ENCODE measurements at regions not wholly inside any gene's neighbourhood (a gene's known extent, or its start where the extent isn't known, plus 50 kb on each side); places are given as distances from the start of the nearest gene placed in this dataset.

DNA sequence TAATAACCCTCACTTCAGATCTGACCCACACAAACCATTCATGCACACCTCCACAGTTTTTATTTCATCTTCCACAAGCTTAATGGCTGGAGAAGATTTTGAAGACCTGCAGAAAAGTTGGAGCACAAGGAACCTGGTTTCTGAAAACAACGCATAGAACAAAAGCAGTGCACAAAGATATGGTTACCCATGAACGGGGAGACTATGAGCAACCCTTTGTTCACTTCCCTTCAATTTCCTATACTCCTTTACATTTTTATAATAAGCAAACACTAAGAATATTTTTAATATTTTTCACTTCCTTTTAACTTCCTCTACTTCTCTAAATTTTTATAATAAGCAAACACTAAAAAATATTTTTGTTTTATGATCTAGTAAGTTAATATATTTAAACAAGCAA, 103.5 kb upstream of the UBE2E2 start:
- Histone ChIP-seq H3K4me1 (no peaks in the 10 kb centered on the region), H3K27ac (no peak overlapping the region), H3K4me3 (no peak overlapping the region), H3K9me3 (no peaks in the 10 kb centered on the region), H3K36me3 (replicated peaks in 1 of 2; ENCODE audit: insufficient read depth in 1 of 2, low read depth in 2 of 2) (no peaks in the 10 kb centered on the region), H3K27me3 (no peaks in the 10 kb centered on the region)
- intact Hi-C loops (cut with DNase I) = no loop called here
- TF ChIP-seq POLR2A (IDR thresholded peaks at IDR 0.05) = no peak
- TF ChIP-seq, protein P1, sequence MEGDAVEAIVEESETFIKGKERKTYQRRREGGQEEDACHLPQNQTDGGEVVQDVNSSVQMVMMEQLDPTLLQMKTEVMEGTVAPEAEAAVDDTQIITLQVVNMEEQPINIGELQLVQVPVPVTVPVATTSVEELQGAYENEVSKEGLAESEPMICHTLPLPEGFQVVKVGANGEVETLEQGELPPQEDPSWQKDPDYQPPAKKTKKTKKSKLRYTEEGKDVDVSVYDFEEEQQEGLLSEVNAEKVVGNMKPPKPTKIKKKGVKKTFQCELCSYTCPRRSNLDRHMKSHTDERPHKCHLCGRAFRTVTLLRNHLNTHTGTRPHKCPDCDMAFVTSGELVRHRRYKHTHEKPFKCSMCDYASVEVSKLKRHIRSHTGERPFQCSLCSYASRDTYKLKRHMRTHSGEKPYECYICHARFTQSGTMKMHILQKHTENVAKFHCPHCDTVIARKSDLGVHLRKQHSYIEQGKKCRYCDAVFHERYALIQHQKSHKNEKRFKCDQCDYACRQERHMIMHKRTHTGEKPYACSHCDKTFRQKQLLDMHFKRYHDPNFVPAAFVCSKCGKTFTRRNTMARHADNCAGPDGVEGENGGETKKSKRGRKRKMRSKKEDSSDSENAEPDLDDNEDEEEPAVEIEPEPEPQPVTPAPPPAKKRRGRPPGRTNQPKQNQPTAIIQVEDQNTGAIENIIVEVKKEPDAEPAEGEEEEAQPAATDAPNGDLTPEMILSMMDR (IDR thresholded peaks at IDR 0.05) = no peak
- WGBS, 2 donors = 68 to 74% methylated on average over 2 of the region's 2 CpGs
- no peak for DNase-seq
- no peak for ATAC-seq

DNA sequence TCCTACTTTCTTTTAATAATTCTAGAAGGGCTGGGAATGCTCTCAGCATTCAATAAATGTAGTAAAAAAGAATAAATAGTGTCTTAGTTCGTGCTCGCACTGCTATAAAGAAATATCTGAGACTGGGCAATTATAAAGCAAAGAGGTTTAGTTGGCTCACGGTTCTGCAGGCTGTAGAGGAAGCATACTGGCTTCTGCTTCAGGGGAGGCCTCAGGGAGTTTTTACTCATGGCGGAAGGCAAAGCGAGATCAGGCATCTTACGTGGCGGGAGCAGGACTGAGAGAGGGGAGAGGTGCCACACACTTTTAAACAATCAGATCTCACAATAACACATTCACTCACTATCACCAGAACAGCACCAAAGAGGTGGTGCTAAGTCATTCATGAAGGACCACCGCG, 103.0 kb upstream of the UBE2E2 start:
- Histone ChIP-seq H3K36me3 (replicated peaks in 1 of 2; ENCODE audit: insufficient read depth in 1 of 2, low read depth in 2 of 2) (no peaks in the 10 kb centered on the region), H3K4me1 (no peaks in the 10 kb centered on the region), H3K27ac (no peak overlapping the region), H3K27me3 (no peaks in the 10 kb centered on the region), H3K9me3 (no peaks in the 10 kb centered on the region), H3K4me3 (no peak overlapping the region)
- no peak for DNase-seq
- no peak for ATAC-seq
- intact Hi-C loops (cut with DNase I) = no loop called here
- WGBS, 2 donors = 92 to 93% methylated on average over 9 of the region's 9 CpGs
- no peak for TF ChIP-seq POLR2A (IDR thresholded peaks at IDR 0.05)
- TF ChIP-seq, protein P1 (IDR thresholded peaks at IDR 0.05) = no peak

DNA sequence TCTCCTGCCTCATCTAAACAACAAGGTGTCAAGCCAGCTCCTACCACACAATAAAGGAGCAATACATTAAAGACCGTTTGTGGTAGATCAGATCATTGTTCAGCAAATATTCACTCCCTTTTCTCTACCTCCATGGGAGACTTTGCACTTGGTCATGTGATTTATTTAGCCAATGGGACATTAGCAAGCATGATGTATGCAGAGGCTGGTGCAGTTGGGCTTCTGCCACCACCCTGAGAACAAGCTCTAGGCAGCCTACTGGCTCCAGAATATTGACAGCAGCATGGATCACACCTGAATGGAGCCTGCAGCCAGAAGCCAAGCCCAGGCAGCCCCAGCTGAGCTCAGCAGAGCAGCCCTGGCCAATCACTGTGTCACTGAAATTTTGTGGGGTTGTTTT, 99.4 kb upstream of the UBE2E2 start:
- H3K9me3 ChIP-seq = peaks cover 0 to 6% (median 0%) of the 10 kb centered on the region in 3 donors
- H3K4me1 ChIP-seq = no peaks in the 10 kb centered on the region
- WGBS, 2 donors = 35 to 40% methylated on average over 1 of the region's 1 CpG
- no peaks in the 10 kb centered on the region for H3K36me3 ChIP-seq (replicated peaks in 1 of 2; ENCODE audit: insufficient read depth in 1 of 2, low read depth in 2 of 2)
- intact Hi-C loops (cut with DNase I) = no loop called here
- no peak overlapping the region for H3K4me3 ChIP-seq
- TF ChIP-seq POLR2A (IDR thresholded peaks at IDR 0.05) = no peak
- TF ChIP-seq, protein P1 (IDR thresholded peaks at IDR 0.05) = no peak
- no peak overlapping the region for H3K27ac ChIP-seq
- H3K27me3 ChIP-seq = no peaks in the 10 kb centered on the region
- ATAC-seq (no peak), DNase-seq (peak in 1 of 4 donors; percentile 13)

DNA sequence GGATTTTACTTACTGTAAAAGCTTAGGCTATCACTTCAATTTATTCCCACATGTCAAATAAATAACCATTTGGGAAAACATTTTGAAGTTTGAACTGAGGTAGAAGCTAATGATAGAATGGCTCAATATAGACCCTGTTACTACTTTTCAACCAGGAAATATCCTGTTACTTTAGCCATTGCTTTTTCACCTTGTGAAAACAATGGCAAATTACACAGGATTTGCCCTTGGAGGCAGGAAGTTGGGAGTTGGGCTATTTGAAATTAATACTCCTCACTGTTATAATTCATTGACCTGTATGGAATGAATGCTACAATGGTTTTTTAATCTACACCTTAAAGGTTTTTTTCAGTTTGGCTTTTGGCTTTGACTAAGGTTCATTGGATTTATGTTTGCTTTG, 98.1 kb upstream of the UBE2E2 start:
- Histone ChIP-seq H3K9me3 (peaks cover 0 to 6% (median 0%) of the 10 kb centered on the region in 3 donors), H3K27ac (no peak overlapping the region), H3K4me3 (no peak overlapping the region), H3K4me1 (no peaks in the 10 kb centered on the region), H3K27me3 (no peaks in the 10 kb centered on the region), H3K36me3 (replicated peaks in 1 of 2; ENCODE audit: insufficient read depth in 1 of 2, low read depth in 2 of 2) (no peaks in the 10 kb centered on the region)
- TF ChIP-seq, protein P1 (IDR thresholded peaks at IDR 0.05) = no peak
- TF ChIP-seq POLR2A (IDR thresholded peaks at IDR 0.05) = no peak
- DNase-seq = no peak
- intact Hi-C loops (cut with DNase I) = no loop called here
- ATAC-seq = no peak

DNA sequence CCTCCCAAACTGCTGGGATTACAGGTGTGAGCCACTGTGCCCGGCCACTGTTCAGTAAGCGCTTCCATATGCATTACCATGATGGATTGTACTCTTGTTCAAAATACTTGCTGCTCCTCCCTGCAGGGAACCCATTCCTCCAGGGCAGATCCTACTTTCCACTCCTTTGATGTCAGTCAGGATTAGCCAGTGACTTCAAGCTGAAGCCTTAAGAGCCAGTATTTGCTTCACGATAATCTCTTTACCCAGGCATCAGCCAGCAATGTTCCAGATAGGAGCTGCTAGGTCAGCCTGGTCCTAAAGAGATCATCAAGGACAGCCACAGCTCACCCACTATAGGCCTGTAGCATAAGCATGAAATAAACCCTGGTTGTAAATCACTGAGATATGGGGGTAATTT, 96.5 kb upstream of the UBE2E2 start:
- H3K36me3 ChIP-seq (replicated peaks in 1 of 2; ENCODE audit: insufficient read depth in 1 of 2, low read depth in 2 of 2) = no peaks in the 10 kb centered on the region
- 91 to 98% methylated on average over 3 of the region's 3 CpGs for WGBS, 2 donors
- TF ChIP-seq, protein P1 (IDR thresholded peaks at IDR 0.05) = no peak
- TF ChIP-seq POLR2A (IDR thresholded peaks at IDR 0.05) = no peak
- H3K27me3 ChIP-seq = no peaks in the 10 kb centered on the region
- no peak for ATAC-seq
- H3K9me3 ChIP-seq = peaks cover 0 to 6% (median 0%) of the 10 kb centered on the region in 3 donors
- intact Hi-C loops (cut with DNase I) = no loop called here
- H3K27ac ChIP-seq = no peak overlapping the region
- H3K4me3 ChIP-seq = no peak overlapping the region
- no peaks in the 10 kb centered on the region for H3K4me1 ChIP-seq
- no peak for DNase-seq
